Smooth muscle cell (in vitro differentiated cells): ENCODE measurements at regions not wholly inside any gene's neighbourhood (a gene's known extent, or its start where the extent isn't known, plus 50 kb on each side); places are given as distances from the start of the nearest gene placed in this dataset.

ENCODE experiments used
- DNase-seq: peaks from one replicate; lab custom pipeline; 2025; ENCODE audit not compliant: unreplicated experiment; lab: John Stamatoyannopoulos, UW
- H2AFZ ChIP-seq: fragments of 200-600 bp; sonication (generic); 2 replicates; pipeline ENCODE4 v1.6.0; 2016; ENCODE audit warnings: antibody characterized with exemption, low read depth, mild to moderate bottlenecking
- H3F3A ChIP-seq: fragments of 200-600 bp; sonication (generic); 2 replicates; pipeline ENCODE4 v1.6.0; 2017; ENCODE audit warnings: antibody characterized with exemption, low read depth
- H3K27ac ChIP-seq: fragments of 200-600 bp; sonication (generic); 2 replicates; pipeline ENCODE4 v1.5.1; 2016; ENCODE audit warnings: low read depth, mild to moderate bottlenecking
- H3K27me3 ChIP-seq: fragments of 200-600 bp; sonication (generic); 2 replicates; pipeline ENCODE4 v1.6.1; 2016; ENCODE audit warnings: low read depth, mild to moderate bottlenecking
- H3K36me3 ChIP-seq: fragments of 200-600 bp; sonication (generic); 2 replicates; pipeline ENCODE4 v1.5.1; 2016; ENCODE audit warnings: low read depth
- H3K4me1 ChIP-seq: fragments of 200-600 bp; sonication (generic); 2 replicates; pipeline ENCODE4 v1.5.1; 2016; ENCODE audit warnings: low read depth
- H3K4me2 ChIP-seq: fragments of 200-600 bp; sonication (generic); 2 replicates; pipeline ENCODE4 v1.6.0; 2016; ENCODE audit warnings: mild to moderate bottlenecking
- H3K4me3 ChIP-seq: fragments of 200-600 bp; sonication (generic); 2 replicates; pipeline ENCODE4 v1.5.1; 2016; ENCODE audit warnings: mild to moderate bottlenecking
- H3K79me2 ChIP-seq: fragments of 200-600 bp; sonication (generic); 2 replicates; pipeline ENCODE4 v1.6.0; 2016; ENCODE audit warnings: low read depth, mild to moderate bottlenecking
- H3K9ac ChIP-seq: fragments of 200-600 bp; sonication (generic); 2 replicates; pipeline ENCODE4 v1.6.0; 2016; ENCODE audit warnings: low read depth
- H3K9me3 ChIP-seq: fragments of 200-600 bp; sonication (generic); replicated peaks from 2 replicates; pipeline ENCODE4 v1.5.1; 2016; ENCODE audit warnings: low read depth
- H4K20me1 ChIP-seq: fragments of 200-600 bp; sonication (generic); 2 replicates; pipeline ENCODE4 v1.6.0; 2016; ENCODE audit warnings: low read depth
- CTCF ChIP-seq: fragments of 200-600 bp; sonication (generic); IDR thresholded peaks from 2 replicates; pipeline ENCODE4 v1.5.1; 2017; ENCODE audit warnings: borderline replicate concordance, mild to moderate bottlenecking, antibody characterized with exemption; ENCODE audit not compliant: insufficient read depth, poor library complexity, severe bottlenecking
- WGBS: methylation state at CpG from one replicate; pipeline ENCODE4 v1.1.7; 2016; ENCODE audit warnings: low lambda C conversion rate; 5-methylcytosine and 5-hydroxymethylcytosine counted together

DNA sequence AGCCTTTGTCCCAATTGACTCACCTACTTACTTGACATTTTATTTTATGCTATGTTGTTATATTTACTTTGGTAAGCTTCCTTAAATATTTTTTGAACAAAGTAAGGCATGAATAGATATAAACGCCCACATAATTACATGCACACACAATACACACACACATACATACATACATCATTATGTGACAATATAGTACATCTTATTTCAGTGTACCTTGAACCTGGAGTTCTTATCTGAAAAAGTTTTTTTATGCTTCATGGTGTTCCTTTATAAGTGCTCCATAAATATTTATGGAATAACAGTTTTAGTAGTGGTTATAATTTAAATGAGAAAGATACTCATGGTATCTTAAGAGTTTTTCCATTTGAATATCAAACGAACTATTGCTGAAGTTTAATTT, 102.8 kb upstream of the MTPN start:
- WGBS, result 86% methylated on average over 2 of the region's 2 CpGs
- Histone ChIP-seq H3K9ac (no peak overlapping the region), H3K4me2 (no peak overlapping the region), H3F3A (no peaks in the 10 kb centered on the region), H3K9me3 (no peaks in the 10 kb centered on the region), H3K27ac (no peak overlapping the region), H3K4me3 (no peak overlapping the region), H4K20me1 (no peaks in the 10 kb centered on the region), H2AFZ (no peak overlapping the region), H3K4me1 (no peaks in the 10 kb centered on the region), H3K79me2 (no peaks in the 10 kb centered on the region), H3K27me3 (no peaks in the 10 kb centered on the region), H3K36me3 (no peaks in the 10 kb centered on the region)
- no peak for DNase-seq
- TF ChIP-seq CTCF, result no peak

DNA sequence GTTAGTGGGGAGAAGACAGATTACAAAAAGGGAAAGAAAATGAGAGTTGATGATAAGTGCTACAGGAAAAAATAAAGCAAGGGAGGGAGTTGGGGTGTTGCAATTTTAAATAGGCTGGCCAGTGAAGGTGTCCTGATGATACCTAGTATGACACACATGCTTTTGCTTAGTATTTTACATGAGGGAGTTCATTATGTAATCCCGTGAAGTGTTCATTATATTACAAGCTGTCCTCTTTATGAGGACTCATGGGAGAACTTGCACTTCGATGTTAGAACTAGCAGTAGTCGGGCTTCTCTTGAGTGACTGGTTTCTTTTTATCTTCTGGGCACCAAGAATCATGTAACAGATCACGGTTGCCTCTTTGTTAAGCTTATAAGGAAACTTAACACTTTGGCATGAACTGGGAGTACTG, 102.3 kb upstream of the MTPN start:
- Histone ChIP-seq H3F3A (no peaks in the 10 kb centered on the region), H3K79me2 (no peaks in the 10 kb centered on the region), H2AFZ (no peak overlapping the region), H4K20me1 (no peaks in the 10 kb centered on the region), H3K9me3 (no peaks in the 10 kb centered on the region), H3K9ac (no peak overlapping the region), H3K4me1 (no peaks in the 10 kb centered on the region), H3K4me2 (no peak overlapping the region), H3K36me3 (no peaks in the 10 kb centered on the region), H3K27ac (no peak overlapping the region), H3K4me3 (no peak overlapping the region), H3K27me3 (no peaks in the 10 kb centered on the region)
- no peak for TF ChIP-seq CTCF
- DNase-seq, result no peak
- WGBS, result 82% methylated on average over 4 of the region's 4 CpGs

DNA sequence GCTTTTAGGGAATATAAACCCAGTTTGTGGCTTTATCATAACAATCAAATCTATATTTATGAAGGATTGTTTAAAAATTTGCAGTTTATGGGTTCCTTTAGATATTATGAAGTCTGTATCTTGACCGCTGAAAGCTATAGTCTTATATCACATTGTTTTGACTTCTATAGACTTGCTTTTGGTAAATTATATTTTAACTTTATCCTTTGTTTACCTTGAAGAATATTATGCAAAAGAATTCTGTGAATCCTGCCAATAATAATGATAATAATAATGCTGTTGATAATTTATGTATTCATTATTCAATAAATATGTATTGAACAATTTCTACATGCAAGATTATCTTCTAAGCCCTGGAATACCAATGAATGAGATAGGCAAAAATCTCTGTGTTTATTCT, 101.9 kb upstream of the MTPN start:
- H3K27me3 ChIP-seq, result no peaks in the 10 kb centered on the region
- peak overlapping the region; percentile 52 for H2AFZ ChIP-seq
- 97% methylated on average over 1 of the region's 1 CpG for WGBS
- no peaks in the 10 kb centered on the region for H3K36me3 ChIP-seq
- no peak for DNase-seq
- no peaks in the 10 kb centered on the region for H3F3A ChIP-seq
- H4K20me1 ChIP-seq, result no peaks in the 10 kb centered on the region
- no peak overlapping the region for H3K9ac ChIP-seq
- no peaks in the 10 kb centered on the region for H3K4me1 ChIP-seq
- H3K4me2 ChIP-seq, result no peak overlapping the region
- no peak overlapping the region for H3K4me3 ChIP-seq
- H3K9me3 ChIP-seq, result no peaks in the 10 kb centered on the region
- no peak for TF ChIP-seq CTCF
- no peaks in the 10 kb centered on the region for H3K79me2 ChIP-seq
- H3K27ac ChIP-seq, result no peak overlapping the region

- Histone ChIP-seq H3K4me2 (no peak overlapping the region), H3K36me3 (no peaks in the 10 kb centered on the region), H2AFZ (peak overlapping the region; percentile 52), H3F3A (no peaks in the 10 kb centered on the region), H4K20me1 (no peaks in the 10 kb centered on the region), H3K4me3 (no peak overlapping the region), H3K9ac (no peak overlapping the region), H3K9me3 (no peaks in the 10 kb centered on the region), H3K27ac (no peak overlapping the region), H3K79me2 (no peaks in the 10 kb centered on the region), H3K4me1 (no peaks in the 10 kb centered on the region), H3K27me3 (no peaks in the 10 kb centered on the region)
- no peak for TF ChIP-seq CTCF
- WGBS, result 48% methylated on average over 4 of the region's 4 CpGs
- no peak for DNase-seq
Measured at GRCh38 chr7:136078630-136079029, 101.5 kb upstream of the MTPN start.
